Esophagus squamous epithelium (tissue), 5 donors: ENCODE measurements at regions not wholly inside any gene's neighbourhood (a gene's known extent, or its start where the extent isn't known, plus 50 kb on each side); places are given as distances from the start of the nearest gene placed in this dataset.

Experiments used
- DNase-seq: peaks from one replicate; lab custom pipeline; 2025; lab: John Stamatoyannopoulos, UW
- H3K27ac ChIP-seq, 4 donors: fragments of 200-600 bp; sonication (generic); one replicate each; pipeline ENCODE4 v1.5.1; 2016 to 2019; ENCODE audit warnings: mild to moderate bottlenecking in 1 of 4
- H3K27me3 ChIP-seq, 4 donors: fragments of 200-600 bp; sonication (generic); 1 replicate in 3 of 4; 2 replicates in 1 of 4; pipeline versions ENCODE4 v1.5.1 to v1.6.0; 2017 to 2021; ENCODE audit warnings: antibody characterized with exemption in 1 of 4
- H3K36me3 ChIP-seq, 3 donors: fragments of 200-600 bp; sonication (generic); one replicate each; pipeline ENCODE4 v1.5.1; 2016 to 2019
- H3K4me1 ChIP-seq, 3 donors: fragments of 200-600 bp; sonication (generic); one replicate each; pipeline ENCODE4 v1.5.1; 2017 to 2019
- H3K4me3 ChIP-seq, 4 donors: fragments of 200-600 bp; sonication (generic); 1 replicate in 3 of 4; 2 replicates in 1 of 4; pipeline ENCODE4 v1.5.1; 2016 to 2019; ENCODE audit warnings: mild to moderate bottlenecking in 2 of 4, moderate library complexity in 1 of 4
- H3K9me3 ChIP-seq, 3 donors: fragments of 200-600 bp; sonication (generic); one replicate each; pipeline ENCODE4 v1.5.1; 2016 to 2019
- CTCF ChIP-seq, 6 experiments: fragments of 450-650 bp in 4 of 6; fragments of 200-600 bp in 2 of 6; sonication (generic) in 2 of 6; IDR thresholded peaks; one replicate each; pipeline ENCODE4 v1.5.1; 2016 to 2019; ENCODE audit warnings: antibody characterized with exemption in 6 of 6, mild to moderate bottlenecking in 4 of 6, moderate library complexity in 4 of 6
- POLR2A ChIP-seq, 4 donors: fragments of 450-650 bp; IDR thresholded peaks; one replicate each; pipeline ENCODE4 v1.6.1; 2017; ENCODE audit warnings: antibody characterized with exemption in 4 of 4, mild to moderate bottlenecking in 4 of 4, moderate library complexity in 3 of 4
- WGBS, 2 donors: methylation state at CpG; one replicate each; pipeline ENCODE4 v1.1.5; 2018; 5-methylcytosine and 5-hydroxymethylcytosine counted together
- intact Hi-C: fragments of 100-400 bp; cut with DNase I; formaldehyde crosslinking; loops from one replicate; pipeline ENCODE4 v1.15.0; 2022
- donor health status: DM: yes; HTN: yes; CAD: no.

GRCh38 chr2:105989070-105989469 lies 205.0 kb downstream of the UXS1 start:
- DNase-seq, result no peak
- no peaks in the 10 kb centered on the region for H3K4me1 ChIP-seq
- no peak overlapping the region for H3K4me3 ChIP-seq
- no peaks in the 10 kb centered on the region for H3K36me3 ChIP-seq
- intact Hi-C loops, result no loop called here
- no peak overlapping the region for H3K27ac ChIP-seq
- H3K27me3 ChIP-seq, result no peaks in the 10 kb centered on the region
- TF ChIP-seq POLR2A (IDR thresholded peaks at IDR 0.05) (no peak), CTCF (IDR thresholded peaks at IDR 0.05) (no peak)
- peaks cover 0 to 24% (median 14%) of the 10 kb centered on the region in 3 donors for H3K9me3 ChIP-seq

DNA sequence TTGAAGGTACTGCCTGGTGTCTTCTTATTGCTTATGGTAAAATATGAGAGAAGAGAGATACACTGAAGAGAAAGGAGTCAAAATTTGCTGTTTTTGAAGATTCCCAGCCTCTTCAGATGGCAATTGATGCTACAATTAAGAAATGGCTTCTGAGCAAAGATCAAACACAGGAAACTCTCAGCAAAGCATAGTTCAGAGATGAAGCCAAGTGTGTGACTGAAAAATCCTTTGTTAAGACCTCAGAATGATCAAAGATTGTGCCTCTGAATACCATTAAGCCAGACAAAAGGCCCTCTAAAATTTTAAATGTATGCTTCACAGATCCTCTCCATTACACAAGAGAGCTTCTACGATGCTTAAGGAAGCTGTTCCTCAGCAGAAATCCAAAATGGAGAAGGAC lies 216.3 kb downstream of the UXS1 start:
- no peaks in the 10 kb centered on the region for H3K4me1 ChIP-seq
- no peak for DNase-seq
- no peak overlapping the region for H3K27ac ChIP-seq
- H3K9me3 ChIP-seq, result no peaks in the 10 kb centered on the region
- TF ChIP-seq POLR2A (IDR thresholded peaks at IDR 0.05), result no peak
- TF ChIP-seq CTCF (IDR thresholded peaks at IDR 0.05), result no peak
- intact Hi-C loops, result no loop called here
- WGBS, 2 donors, result 86 to 100% methylated on average over 1 of the region's 1 CpG
- no peaks in the 10 kb centered on the region for H3K36me3 ChIP-seq
- no peak overlapping the region for H3K4me3 ChIP-seq
- no peaks in the 10 kb centered on the region for H3K27me3 ChIP-seq

- no peak for DNase-seq
- WGBS, 2 donors, result 63 to 78% methylated on average over 5 of the region's 5 CpGs
- intact Hi-C loops, result no loop called here
- Histone ChIP-seq H3K36me3 (no peaks in the 10 kb centered on the region), H3K4me3 (no peak overlapping the region), H3K4me1 (no peaks in the 10 kb centered on the region), H3K27me3 (no peaks in the 10 kb centered on the region), H3K27ac (no peak overlapping the region), H3K9me3 (no peaks in the 10 kb centered on the region)
- no peak for TF ChIP-seq POLR2A (IDR thresholded peaks at IDR 0.05)
- TF ChIP-seq CTCF (IDR thresholded peaks at IDR 0.05), result no peak
Measured at GRCh38 chr2:105977212-105977611, 216.9 kb downstream of the UXS1 start.

DNA sequence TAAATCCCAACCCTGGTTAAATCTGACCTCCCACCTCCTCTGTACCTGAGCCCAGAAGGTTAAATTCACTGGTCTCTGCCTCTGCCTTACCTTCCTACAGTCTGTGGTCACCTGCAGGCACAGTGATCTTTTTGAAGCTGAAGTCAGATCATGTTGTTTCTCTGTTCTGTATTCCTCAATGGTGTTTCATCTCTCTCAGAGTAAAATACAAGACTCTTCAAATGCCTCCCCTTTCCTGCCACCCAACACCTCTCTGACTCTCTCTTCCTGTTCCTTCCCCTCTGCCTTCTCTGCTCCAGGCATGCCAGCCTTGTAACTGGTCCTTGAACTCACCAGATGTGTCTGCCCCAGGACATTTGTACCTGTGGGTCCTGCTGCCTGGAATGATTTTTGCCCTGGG lies 219.3 kb downstream of the UXS1 start:
- no peaks in the 10 kb centered on the region for H3K27me3 ChIP-seq
- H3K27ac ChIP-seq, result no peak overlapping the region
- DNase-seq, result no peak
- H3K4me1 ChIP-seq, result no peaks in the 10 kb centered on the region
- H3K36me3 ChIP-seq, result no peaks in the 10 kb centered on the region
- intact Hi-C loops, result no loop called here
- no peak overlapping the region for H3K4me3 ChIP-seq
- TF ChIP-seq CTCF (IDR thresholded peaks at IDR 0.05), result no peak
- TF ChIP-seq POLR2A (IDR thresholded peaks at IDR 0.05), result no peak
- no peaks in the 10 kb centered on the region for H3K9me3 ChIP-seq

GRCh38 chr2:105972927-105973326 lies 221.2 kb downstream of the UXS1 start:
- Histone ChIP-seq H3K9me3 (no peaks in the 10 kb centered on the region), H3K4me1 (no peaks in the 10 kb centered on the region), H3K4me3 (no peak overlapping the region), H3K27ac (no peak overlapping the region), H3K36me3 (no peaks in the 10 kb centered on the region), H3K27me3 (no peaks in the 10 kb centered on the region)
- no peak for DNase-seq
- 84 to 95% methylated on average over 4 to 6 of the region's 6 CpGs for WGBS, 2 donors
- intact Hi-C loops, result no loop called here
- no peak for TF ChIP-seq POLR2A (IDR thresholded peaks at IDR 0.05)
- TF ChIP-seq CTCF (IDR thresholded peaks at IDR 0.05), result no peak
